Vagina (tissue), 2 donors: ENCODE measurements at regions not wholly inside any gene's neighbourhood (a gene's known extent, or its start where the extent isn't known, plus 50 kb on each side); places are given as distances from the start of the nearest gene placed in this dataset.

Source experiments
- DNase-seq, 2 donors: peaks; one replicate each; pipeline ENCODE4 v3.0.0-alpha.2; 2017; ENCODE audit errors: extremely low spot score in 2 of 2
- H3K27ac ChIP-seq: fragments of 200-600 bp; sonication (generic); one replicate; pipeline ENCODE4 v1.5.1; 2019
- H3K27me3 ChIP-seq: fragments of 200-600 bp; sonication (generic); one replicate; pipeline ENCODE4 v1.5.1; 2019
- H3K36me3 ChIP-seq, 2 donors: fragments of 200-600 bp; sonication (generic); one replicate each; pipeline ENCODE4 v1.5.1; 2017 to 2019
- H3K4me1 ChIP-seq: fragments of 200-600 bp; sonication (generic); one replicate; pipeline ENCODE4 v1.5.1; 2019
- H3K4me3 ChIP-seq, 2 donors: fragments of 200-600 bp; sonication (generic); 1 replicate in 1 of 2; 2 replicates in 1 of 2; pipeline ENCODE4 v1.5.1; 2016 to 2019
- H3K9me3 ChIP-seq: fragments of 200-600 bp; sonication (generic); one replicate; pipeline ENCODE4 v1.5.1; 2019
- CTCF ChIP-seq, 3 experiments: fragments of 450-650 bp in 2 of 3; fragments of 200-600 bp in 1 of 3; sonication (generic) in 1 of 3; IDR thresholded peaks; one replicate each; pipeline ENCODE4 v1.5.1; 2017 to 2019; ENCODE audit warnings: antibody characterized with exemption in 3 of 3, mild to moderate bottlenecking in 2 of 3, moderate library complexity in 2 of 3
- POLR2A ChIP-seq, 2 donors: fragments of 450-650 bp; IDR thresholded peaks; one replicate each; pipeline ENCODE4 v1.6.1; 2017; ENCODE audit warnings: antibody characterized with exemption in 2 of 2, mild to moderate bottlenecking in 2 of 2, moderate library complexity in 2 of 2
- POLR2AphosphoS5 ChIP-seq, 2 donors: sonication (generic); formaldehyde crosslinking; IDR thresholded peaks; one replicate each; pipeline ENCODE4 v1.9.0; 2017; ENCODE audit warnings: antibody characterized with exemption in 2 of 2, mild to moderate bottlenecking in 2 of 2, low read depth in 1 of 2; ENCODE audit not compliant: insufficient read depth in 1 of 2
- intact Hi-C: fragments of 100-400 bp; cut with DNase I; formaldehyde crosslinking; loops from one replicate; pipeline ENCODE4 v1.15.1; 2023

GRCh38 chr12:132379576-132379975, 50.2 kb upstream of the GALNT9 start:
- Histone ChIP-seq H3K4me3 (no peak overlapping the region), H3K9me3 (no peaks in the 10 kb centered on the region), H3K27me3 (peaks cover 4% of the 10 kb centered on the region), H3K4me1 (no peaks in the 10 kb centered on the region), H3K27ac (no peak overlapping the region), H3K36me3 (no peaks in the 10 kb centered on the region)
- intact Hi-C loops = no loop called here
- no peak for DNase-seq
- no peak for TF ChIP-seq POLR2AphosphoS5 (IDR thresholded peaks at IDR 0.05; ENCODE audit: insufficient read depth in 1 of 2, low read depth in 1 of 2)
- no peak for TF ChIP-seq CTCF (IDR thresholded peaks at IDR 0.05)
- TF ChIP-seq POLR2A (IDR thresholded peaks at IDR 0.05) = no peak
